Type B pancreatic cell (in vitro differentiated cells): ENCODE measurements at regions not wholly inside any gene's neighbourhood (a gene's known extent, or its start where the extent isn't known, plus 50 kb on each side); places are given as distances from the start of the nearest gene placed in this dataset.
A peak's percentile ranks its signal among the peaks of the same experiment; 100 is the strongest.

Experiments
- DNase-seq: peaks from one replicate; pipeline ENCODE4 v3.0.0; 2021; ENCODE audit warnings: mixed read lengths; ENCODE audit not compliant: unreplicated experiment; ENCODE audit errors: extremely low spot score
- H3K27ac Mint-ChIP-seq: 2 replicates; pipeline ENCODE4 v1.8.0; 2021; ENCODE audit warnings: mild to moderate bottlenecking, mixed read lengths
- H3K27me3 Mint-ChIP-seq: 2 replicates; pipeline ENCODE4 v1.8.0; 2021; ENCODE audit warnings: mixed read lengths
- H3K36me3 Mint-ChIP-seq: 2 replicates; pipeline ENCODE4 v1.8.0; 2021; ENCODE audit warnings: mixed read lengths
- H3K4me1 Mint-ChIP-seq: one replicate; pipeline ENCODE4 v1.8.0; 2021; ENCODE audit warnings: mixed read lengths; ENCODE audit not compliant: unreplicated experiment
- H3K4me3 Mint-ChIP-seq: 2 replicates; pipeline ENCODE4 v1.8.0; 2021; ENCODE audit warnings: mild to moderate bottlenecking, mixed read lengths
- H3K9me3 Mint-ChIP-seq: 2 replicates; pipeline ENCODE4 v1.8.0; 2021; ENCODE audit warnings: mixed read lengths
- TF ChIP-seq, protein P1 (sequence below): fragments of 200-600 bp; sonication (generic); conservative IDR thresholded peaks from 2 replicates; pipeline ENCODE4 v1.5.0; 2021; ENCODE audit warnings: antibody characterized with exemption, mild to moderate bottlenecking

DNA sequence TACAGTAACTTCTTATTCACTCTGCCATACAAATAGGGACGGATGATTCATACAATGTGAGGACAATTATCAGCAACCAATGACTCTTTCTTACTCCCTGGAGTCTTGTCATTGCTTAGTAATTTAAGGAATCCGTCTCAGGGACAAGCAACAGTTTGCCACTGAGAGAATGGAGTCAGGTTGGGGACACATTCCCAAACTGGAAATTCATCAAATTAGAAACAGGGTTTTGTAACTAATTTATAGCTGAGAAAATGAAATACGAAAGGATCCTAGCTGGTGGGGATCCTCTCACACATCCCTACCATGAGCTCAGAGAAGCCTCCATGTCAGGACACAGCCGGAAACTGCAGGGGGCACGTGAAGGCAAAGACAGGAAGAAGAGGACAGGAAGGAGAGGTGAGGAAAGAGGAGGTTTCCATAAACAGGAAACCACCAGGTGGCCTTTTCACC lies 50.4 kb upstream of the KDR start:
- H3K27me3 Mint-ChIP-seq: no peaks in the 10 kb centered on the region

DNA sequence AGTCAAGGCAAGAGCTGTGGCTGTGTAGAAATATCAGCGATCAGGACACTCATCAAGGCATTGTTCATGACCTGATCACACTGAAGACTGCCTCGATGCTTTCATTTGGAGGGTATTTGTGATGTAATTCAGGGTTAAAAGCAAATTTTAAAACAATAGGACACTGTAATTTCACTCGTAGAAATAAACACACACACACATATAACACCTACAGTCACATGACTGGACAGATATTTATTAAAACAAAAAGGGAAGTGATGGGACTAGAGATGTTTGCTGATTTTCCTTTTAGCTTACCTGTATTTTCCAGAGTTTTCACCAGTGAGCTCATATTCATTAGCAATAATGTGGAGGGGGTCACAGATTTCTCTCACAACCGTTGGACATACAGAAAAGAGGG lies 51.1 kb upstream of the KDR start:
- no peak for DNase-seq
- peaks cover 3% of the 10 kb centered on the region for H3K27me3 Mint-ChIP-seq
- TF ChIP-seq, protein P1, sequence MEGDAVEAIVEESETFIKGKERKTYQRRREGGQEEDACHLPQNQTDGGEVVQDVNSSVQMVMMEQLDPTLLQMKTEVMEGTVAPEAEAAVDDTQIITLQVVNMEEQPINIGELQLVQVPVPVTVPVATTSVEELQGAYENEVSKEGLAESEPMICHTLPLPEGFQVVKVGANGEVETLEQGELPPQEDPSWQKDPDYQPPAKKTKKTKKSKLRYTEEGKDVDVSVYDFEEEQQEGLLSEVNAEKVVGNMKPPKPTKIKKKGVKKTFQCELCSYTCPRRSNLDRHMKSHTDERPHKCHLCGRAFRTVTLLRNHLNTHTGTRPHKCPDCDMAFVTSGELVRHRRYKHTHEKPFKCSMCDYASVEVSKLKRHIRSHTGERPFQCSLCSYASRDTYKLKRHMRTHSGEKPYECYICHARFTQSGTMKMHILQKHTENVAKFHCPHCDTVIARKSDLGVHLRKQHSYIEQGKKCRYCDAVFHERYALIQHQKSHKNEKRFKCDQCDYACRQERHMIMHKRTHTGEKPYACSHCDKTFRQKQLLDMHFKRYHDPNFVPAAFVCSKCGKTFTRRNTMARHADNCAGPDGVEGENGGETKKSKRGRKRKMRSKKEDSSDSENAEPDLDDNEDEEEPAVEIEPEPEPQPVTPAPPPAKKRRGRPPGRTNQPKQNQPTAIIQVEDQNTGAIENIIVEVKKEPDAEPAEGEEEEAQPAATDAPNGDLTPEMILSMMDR: no peak
- no peaks in the 10 kb centered on the region for H3K36me3 Mint-ChIP-seq
- H3K27ac Mint-ChIP-seq: no peak overlapping the region
- H3K4me3 Mint-ChIP-seq: no peak overlapping the region
- no peaks in the 10 kb centered on the region for H3K9me3 Mint-ChIP-seq
- peaks cover 7% of the 10 kb centered on the region for H3K4me1 Mint-ChIP-seq

More for the DNA sequence above, 50.4 kb upstream of the KDR start:
- TF ChIP-seq, protein P1: no peak
- peaks cover 7% of the 10 kb centered on the region for H3K4me1 Mint-ChIP-seq
- DNase-seq: no peak
- no peaks in the 10 kb centered on the region for H3K36me3 Mint-ChIP-seq
- H3K4me3 Mint-ChIP-seq: no peak overlapping the region
- no peaks in the 10 kb centered on the region for H3K9me3 Mint-ChIP-seq
- H3K27ac Mint-ChIP-seq: peak overlapping the region; percentile 7

DNA sequence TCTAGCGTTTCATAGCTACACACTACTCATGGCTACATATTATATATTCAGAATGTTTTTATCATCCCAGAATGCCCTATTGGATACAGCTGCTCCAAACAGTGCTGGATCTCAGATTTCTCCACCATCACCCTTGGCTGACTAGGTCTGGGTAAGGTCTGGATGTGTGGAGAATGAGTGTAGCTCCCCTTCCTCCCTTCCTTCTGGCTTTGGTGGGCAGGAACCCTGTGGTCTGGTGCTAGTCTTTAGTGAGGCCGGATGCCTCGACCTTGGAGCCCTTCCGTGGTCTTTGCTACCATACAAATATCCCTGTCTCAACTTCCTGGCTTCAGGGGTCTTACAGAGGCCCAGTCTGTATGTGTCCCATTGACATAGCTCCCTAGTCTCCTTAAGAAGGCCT lies 52.1 kb upstream of the KDR start:
- TF ChIP-seq, protein P1: no peak
- no peak overlapping the region for H3K27ac Mint-ChIP-seq
- DNase-seq: no peak
- no peak overlapping the region for H3K4me3 Mint-ChIP-seq
- H3K36me3 Mint-ChIP-seq: no peaks in the 10 kb centered on the region
- H3K4me1 Mint-ChIP-seq: peaks cover 7% of the 10 kb centered on the region
- no peaks in the 10 kb centered on the region for H3K9me3 Mint-ChIP-seq
- peaks cover 3% of the 10 kb centered on the region for H3K27me3 Mint-ChIP-seq

DNA sequence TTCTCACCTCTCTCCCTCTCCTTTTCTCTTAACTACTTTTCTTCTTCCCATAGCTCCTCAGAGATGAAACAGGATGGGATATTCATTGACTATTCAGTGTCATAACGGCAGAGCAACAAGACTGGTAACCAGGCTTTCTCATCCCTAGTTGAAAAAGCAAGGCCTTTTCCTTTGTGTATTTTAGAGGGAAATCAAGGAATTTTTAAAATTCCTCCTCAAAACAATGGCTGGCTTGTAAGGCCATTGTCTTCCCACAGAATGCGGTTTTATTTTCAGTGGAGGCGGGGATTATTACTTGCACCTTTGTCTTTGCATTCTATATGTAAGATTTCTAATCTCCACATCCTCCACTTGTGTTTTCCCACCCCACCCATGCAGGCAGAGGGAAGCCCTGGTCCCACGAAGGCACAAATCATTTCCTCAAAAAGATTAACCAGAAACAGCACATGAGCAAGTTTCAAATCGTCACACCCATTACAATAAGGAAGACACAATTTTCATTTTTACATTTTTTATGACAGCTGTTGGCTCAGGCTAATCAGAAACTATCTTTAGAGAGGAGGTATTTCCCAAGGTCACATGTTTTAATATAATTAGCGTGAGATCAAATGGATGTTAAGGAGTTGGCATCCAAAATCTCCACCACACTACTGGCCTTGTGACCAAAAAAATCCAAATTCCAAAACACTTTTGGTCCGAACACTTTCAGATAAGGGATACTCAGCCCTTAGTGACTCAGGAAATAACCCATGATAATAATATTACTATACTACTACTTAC lies 53.0 kb upstream of the KDR start:
- H3K9me3 Mint-ChIP-seq: no peaks in the 10 kb centered on the region
- H3K36me3 Mint-ChIP-seq: no peaks in the 10 kb centered on the region
- peaks cover 3% of the 10 kb centered on the region for H3K27me3 Mint-ChIP-seq
- no peak for DNase-seq
- H3K4me3 Mint-ChIP-seq: no peak overlapping the region
- peaks cover 7% of the 10 kb centered on the region for H3K4me1 Mint-ChIP-seq
- H3K27ac Mint-ChIP-seq: no peak overlapping the region
- TF ChIP-seq, protein P1: no peak

DNA sequence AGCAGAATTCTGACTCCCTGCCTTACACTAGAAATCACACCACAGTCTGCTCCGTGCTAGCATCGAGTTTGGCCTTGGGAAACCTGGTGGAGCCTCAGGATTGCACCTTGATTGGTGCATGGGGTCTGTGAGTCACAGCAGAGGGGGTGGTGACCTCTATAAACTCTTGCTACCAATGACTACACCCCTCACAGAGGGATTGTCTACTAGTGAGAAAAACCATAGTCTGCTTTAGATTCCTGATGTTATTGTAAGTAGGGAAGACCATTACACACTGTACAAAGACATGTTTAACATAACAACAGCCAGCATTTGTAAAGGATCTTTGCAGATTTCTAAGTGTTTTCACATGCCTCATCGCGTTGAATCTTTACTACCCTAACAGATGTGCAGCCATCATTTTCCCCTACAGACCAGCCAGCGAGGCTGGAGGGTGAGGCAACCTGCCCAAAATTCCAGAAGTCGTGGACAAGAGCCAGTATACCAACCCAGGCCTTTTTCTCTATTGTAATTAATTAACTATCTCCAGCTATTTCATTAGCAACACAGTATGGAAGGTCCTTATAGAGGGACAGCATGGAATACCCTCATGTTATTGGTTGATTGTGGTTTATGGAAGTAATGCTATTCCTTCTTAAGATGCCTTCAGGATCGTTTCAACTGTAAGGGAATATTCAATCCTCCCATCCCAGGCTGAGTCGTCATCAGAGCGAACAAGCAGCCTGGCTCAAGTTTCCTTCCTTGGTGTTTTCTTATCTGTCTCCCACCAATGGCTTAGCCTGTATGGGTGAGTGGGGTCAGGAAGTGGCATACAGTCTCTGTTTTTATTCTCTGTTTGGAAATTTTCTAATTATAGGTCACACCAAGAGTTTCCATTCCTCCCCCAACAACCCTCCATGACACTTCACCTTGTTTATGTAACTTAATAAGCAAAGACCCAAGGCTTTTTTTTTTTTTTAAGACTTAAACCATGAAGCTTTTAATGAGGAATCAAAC lies 55.9 kb upstream of the KDR start:
- H3K4me1 Mint-ChIP-seq: peaks cover 1% of the 10 kb centered on the region
- H3K27me3 Mint-ChIP-seq: peaks cover 6% of the 10 kb centered on the region
- no peak overlapping the region for H3K4me3 Mint-ChIP-seq
- H3K27ac Mint-ChIP-seq: no peak overlapping the region
- H3K9me3 Mint-ChIP-seq: peaks cover 5% of the 10 kb centered on the region
- H3K36me3 Mint-ChIP-seq: no peaks in the 10 kb centered on the region
- no peak for DNase-seq
- TF ChIP-seq, protein P1: no peak
